Lower leg skin (tissue), 4 donors: ENCODE measurements at regions not wholly inside any gene's neighbourhood (a gene's known extent, or its start where the extent isn't known, plus 50 kb on each side); places are given as distances from the start of the nearest gene placed in this dataset.

Experiments used
- DNase-seq, 2 donors: peaks; one replicate each; pipeline ENCODE4 v3.0.0-alpha.2; 2019; ENCODE audit warnings: low spot score in 2 of 2
- H3K4me3 ChIP-seq: fragments of 200-600 bp; sonication (generic); 2 replicates; pipeline ENCODE4 v1.5.1; 2017; ENCODE audit warnings: mild to moderate bottlenecking, low read depth; ENCODE audit not compliant: poor library complexity, severe bottlenecking
- CTCF ChIP-seq, 3 donors: fragments of 450-650 bp; IDR thresholded peaks; one replicate each; pipeline ENCODE4 v1.5.1; 2016; ENCODE audit warnings: antibody characterized with exemption in 3 of 3, mild to moderate bottlenecking in 3 of 3, moderate library complexity in 2 of 3
- POLR2A ChIP-seq, 2 donors: fragments of 450-650 bp; IDR thresholded peaks; one replicate each; pipeline ENCODE4 v1.6.1; 2016 to 2017; ENCODE audit warnings: antibody characterized with exemption in 2 of 2, mild to moderate bottlenecking in 1 of 2, moderate library complexity in 1 of 2
- WGBS, 2 donors: methylation state at CpG; one replicate each; pipeline ENCODE4 v1.1.5; 2018; 5-methylcytosine and 5-hydroxymethylcytosine counted together
- intact Hi-C: fragments of 100-400 bp; cut with DNase I; formaldehyde crosslinking; loops from one replicate; pipeline ENCODE4 v1.15.0; 2023; ENCODE audit warnings: low total_unique reads

- 64 to 71% methylated on average over 15 to 16 of the region's 16 CpGs for WGBS, 2 donors
- TF ChIP-seq POLR2A (IDR thresholded peaks at IDR 0.05) (no peak), CTCF (IDR thresholded peaks at IDR 0.05) (no peak)
- no peak overlapping the region for H3K4me3 ChIP-seq
- DNase-seq, result no peak
- intact Hi-C loops, result no loop called here
Observed at GRCh38 chr17:77034677-77035424, 105.9 kb upstream of the SEC14L1 start.

- no peak for DNase-seq
- H3K4me3 ChIP-seq, result no peak overlapping the region
- 91 to 92% methylated on average over 6 of the region's 6 CpGs for WGBS, 2 donors
- TF ChIP-seq CTCF (IDR thresholded peaks at IDR 0.05) (no peak), POLR2A (IDR thresholded peaks at IDR 0.05) (no peak)
- intact Hi-C loops, result no loop called here
Observed at GRCh38 chr17:77035526-77035925, 105.2 kb upstream of the SEC14L1 start.

GRCh38 chr17:77036136-77036840, 104.5 kb upstream of the SEC14L1 start:
- no peak overlapping the region for H3K4me3 ChIP-seq
- TF ChIP-seq POLR2A (IDR thresholded peaks at IDR 0.05), result no peak
- no peak for TF ChIP-seq CTCF (IDR thresholded peaks at IDR 0.05)
- WGBS, 2 donors, result 79% methylated on average over 16 of the region's 16 CpGs
- intact Hi-C loops, result no loop called here
- no peak for DNase-seq

- 54 to 64% methylated on average over 23 of the region's 23 CpGs for WGBS, 2 donors
- no peak for DNase-seq
- H3K4me3 ChIP-seq, result no peak overlapping the region
- intact Hi-C loops, result no loop called here
- TF ChIP-seq CTCF (IDR thresholded peaks at IDR 0.05) (no peak), POLR2A (IDR thresholded peaks at IDR 0.05) (no peak)
Observed at GRCh38 chr17:77036841-77037381, 103.9 kb upstream of the SEC14L1 start.

- 66 to 76% methylated on average over 7 of the region's 7 CpGs for WGBS, 2 donors
Observed at GRCh38 chr17:77037943-77038342, 102.8 kb upstream of the SEC14L1 start.

More at GRCh38 chr17:77037943-77038342, 102.8 kb upstream of the SEC14L1 start:
- no peak overlapping the region for H3K4me3 ChIP-seq
- intact Hi-C loops, result no loop called here
- TF ChIP-seq POLR2A (IDR thresholded peaks at IDR 0.05), result no peak
- no peak for TF ChIP-seq CTCF (IDR thresholded peaks at IDR 0.05)
- DNase-seq, result no peak
